Stimulated activated CD8-positive, alpha-beta memory T cell treated with anti-CD3 and anti-CD28 coated beads, Interleukin-12 subunit alpha, Interleukin-12 subunit beta, amount 100 ng/mL, for 24 hours (primary cell): ENCODE measurements at regions not wholly inside any gene's neighbourhood (a gene's known extent, or its start where the extent isn't known, plus 50 kb on each side); places are given as distances from the start of the nearest gene placed in this dataset.

Experiments used
- DNase-seq: peaks from one replicate; pipeline ENCODE4 v3.0.0-alpha.2; 2020; ENCODE audit errors: extremely low read depth

DNA sequence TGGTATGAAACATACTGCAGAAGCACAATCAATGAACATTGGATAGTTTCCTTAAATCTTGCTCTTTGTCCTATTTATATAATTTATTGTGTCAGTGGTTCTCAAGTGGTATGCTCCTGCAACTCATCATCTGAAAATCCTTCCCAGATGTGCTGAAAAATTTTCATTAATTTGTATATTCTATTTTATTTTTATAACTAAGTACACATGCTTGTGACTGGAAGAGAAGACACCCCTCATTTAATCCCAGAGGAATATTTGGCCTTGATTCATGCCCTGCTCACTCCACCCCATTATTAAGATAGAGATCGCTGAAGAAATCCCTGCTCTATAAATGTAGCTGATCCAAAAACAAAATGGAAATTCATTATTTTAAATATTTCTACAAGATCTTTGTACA lies 870.5 kb upstream of the CXADR start:
- DNase-seq, result no peak

DNA sequence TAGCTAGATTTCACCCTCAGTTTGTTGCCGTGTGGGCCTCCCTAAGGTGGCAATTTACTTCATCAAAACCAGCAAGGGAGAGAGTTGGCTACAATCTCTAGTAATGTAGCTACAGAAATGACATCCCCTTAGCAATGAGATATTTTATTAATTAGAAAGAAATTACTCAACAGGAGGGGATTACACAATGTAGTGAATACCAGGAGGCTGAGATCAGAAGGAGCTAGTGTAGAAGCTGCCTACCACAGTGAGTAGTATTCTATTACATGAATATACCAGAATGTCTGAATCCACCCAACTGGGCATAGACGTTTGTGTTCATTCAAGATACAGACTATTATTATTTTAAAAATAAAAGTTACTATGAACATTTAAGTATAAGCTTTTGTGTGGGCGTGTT lies 868.2 kb upstream of the CXADR start:
- no peak for DNase-seq

DNA sequence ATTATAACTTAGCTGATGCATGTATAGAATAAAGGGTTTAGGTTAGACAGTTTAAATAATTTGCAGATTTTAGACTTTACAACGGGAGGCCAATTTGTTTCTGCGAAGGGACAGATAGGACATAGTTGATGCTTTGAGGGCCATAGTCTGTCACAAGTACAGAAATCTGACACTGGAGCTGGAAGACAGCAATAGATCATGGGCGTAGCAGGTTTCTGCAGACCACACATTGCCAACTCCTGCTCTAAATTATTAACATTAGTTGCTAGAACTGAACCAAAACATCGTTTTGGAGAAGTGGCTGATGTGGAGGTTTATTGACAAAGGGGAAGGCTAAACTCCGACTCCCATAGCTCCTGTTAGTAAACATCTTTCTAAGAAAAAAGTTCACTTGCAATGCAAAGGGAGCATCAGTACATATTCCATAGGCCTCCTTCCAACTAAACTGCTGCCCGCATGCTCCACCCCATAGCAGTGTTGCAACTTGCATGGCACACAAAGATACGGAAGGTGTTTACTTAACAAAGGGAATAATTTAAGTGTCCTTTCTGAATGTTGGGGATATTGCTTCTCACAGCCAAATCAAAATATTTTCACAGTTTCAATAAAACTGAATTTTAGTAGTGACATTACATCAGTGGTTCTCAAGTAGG lies 862.0 kb upstream of the CXADR start:
- no peak for DNase-seq

DNA sequence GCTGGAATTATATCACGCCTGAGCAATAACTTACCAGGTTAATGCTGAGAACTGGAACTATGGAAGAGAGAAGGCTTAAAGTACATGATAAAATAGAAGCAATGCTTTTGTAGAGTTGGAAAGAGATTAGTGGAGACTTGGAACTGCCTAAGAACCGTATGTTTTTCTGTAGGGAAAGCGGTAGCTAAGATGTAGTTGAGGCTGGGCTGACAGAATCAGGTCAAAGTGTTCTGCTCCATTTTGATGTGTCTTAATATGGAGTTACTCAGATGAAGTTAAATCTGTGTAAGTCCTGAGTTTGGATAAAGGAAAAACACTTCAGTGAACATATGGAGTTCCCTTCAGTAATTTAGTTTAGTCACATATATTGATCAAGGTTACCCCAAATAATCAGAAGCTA lies 860.9 kb upstream of the CXADR start:
- DNase-seq, result no peak

DNA sequence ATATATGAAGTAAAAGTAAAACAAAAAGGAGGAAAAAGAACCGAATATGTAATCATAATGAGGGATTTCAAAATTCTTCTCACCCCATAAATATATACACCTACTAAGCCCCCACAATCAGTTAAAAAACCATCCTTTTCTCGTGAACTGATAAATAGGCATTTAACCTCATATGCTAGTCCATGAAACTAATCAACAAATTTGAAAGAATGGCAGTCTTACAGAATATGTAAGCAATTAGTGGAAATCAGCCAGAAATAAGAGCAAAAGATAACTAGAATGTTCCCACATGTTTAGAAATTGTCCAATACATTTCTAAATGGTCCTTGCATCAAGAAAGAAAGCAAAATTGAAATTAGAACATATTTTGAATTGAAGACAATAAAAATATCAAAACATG lies 849.4 kb upstream of the CXADR start:
- DNase-seq, result no peak

DNA sequence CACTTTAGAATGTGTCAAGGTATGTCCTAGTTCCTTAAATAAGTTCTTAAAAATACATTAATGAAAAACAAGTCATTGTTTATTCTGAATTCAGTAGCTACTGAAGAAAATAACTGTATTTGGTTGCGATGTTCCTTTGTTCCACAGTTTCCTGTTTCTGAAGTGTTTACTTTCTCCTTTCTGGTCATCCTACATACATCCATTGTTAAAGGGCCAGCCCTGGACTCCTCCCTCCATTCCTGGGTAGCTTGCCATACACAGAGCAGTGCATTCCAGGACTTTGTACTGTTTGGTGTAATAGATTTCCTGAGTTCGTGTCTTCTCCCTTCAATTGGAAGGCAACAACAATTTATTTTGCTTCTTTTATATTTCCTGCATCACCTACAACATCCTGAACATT lies 845.4 kb upstream of the CXADR start:
- no peak for DNase-seq

DNA sequence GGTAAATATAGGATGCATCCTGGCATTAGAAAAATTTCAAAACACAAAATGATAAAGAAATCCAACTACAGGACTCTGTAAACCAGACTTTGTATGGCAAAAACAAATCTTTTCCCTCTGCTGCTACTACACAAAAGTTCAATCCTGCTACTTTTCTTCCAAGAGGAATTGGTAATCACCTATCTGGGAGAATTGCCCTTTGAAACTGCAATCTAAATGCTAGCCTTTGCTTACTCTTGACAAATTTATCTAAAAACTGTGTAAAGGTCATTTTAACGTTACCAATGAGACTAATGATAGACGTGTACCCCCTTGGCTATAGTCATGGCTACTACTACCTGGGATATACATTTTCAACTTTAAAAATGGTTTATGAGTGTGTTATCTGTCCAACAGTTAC lies 837.9 kb upstream of the CXADR start:
- no peak for DNase-seq

DNA sequence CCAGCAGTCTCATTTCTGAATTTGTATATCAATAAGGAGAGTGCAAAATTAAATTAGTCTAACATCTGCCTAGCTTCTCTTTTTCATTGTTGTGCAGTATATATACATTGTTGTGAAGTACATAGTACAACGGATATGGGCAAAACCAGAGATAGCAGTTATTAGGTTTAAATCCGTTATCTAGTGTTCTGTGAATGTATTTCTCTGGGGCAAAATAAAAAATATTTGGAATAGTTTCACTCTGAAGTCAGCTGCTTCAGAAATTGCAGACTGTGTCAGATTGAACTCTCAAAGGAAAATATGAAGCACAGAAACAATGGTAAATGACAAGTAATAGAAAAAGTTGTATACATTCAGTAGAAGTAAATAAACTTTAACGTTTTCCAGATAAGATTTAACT lies 836.5 kb upstream of the CXADR start:
- no peak for DNase-seq

DNA sequence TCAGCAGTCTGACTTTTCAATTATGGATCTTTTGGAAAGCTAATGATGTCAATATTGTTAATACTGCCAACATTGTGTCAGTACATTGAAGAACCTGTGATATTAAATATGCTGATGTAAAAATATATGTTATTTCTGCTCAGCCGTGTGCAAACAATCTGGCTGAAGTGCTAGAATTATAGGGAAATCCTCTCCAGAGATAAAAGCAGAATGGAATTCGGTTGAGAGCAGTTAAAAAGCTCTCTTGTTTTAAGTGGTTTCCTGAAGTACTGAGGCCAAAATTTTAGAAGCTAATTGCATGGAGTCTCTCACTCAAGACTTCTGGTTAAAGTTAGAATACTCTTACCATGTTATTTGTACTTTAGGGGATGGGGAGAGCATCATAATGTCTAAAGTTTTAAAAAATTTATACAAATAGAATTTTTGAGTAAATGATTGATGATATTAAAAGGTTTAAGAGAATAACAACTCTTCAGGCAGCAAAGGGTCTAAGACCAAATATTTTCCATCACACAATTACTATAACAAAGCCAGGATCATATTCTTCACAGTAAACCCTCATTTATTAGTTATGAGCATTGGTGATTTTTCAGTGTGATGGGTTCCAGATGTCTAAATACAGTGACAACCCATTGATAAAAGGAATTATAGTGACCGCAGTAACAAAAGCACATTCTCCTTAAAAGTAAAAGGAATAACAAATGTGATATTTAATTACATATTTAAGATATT lies 834.2 kb upstream of the CXADR start:
- no peak for DNase-seq

DNA sequence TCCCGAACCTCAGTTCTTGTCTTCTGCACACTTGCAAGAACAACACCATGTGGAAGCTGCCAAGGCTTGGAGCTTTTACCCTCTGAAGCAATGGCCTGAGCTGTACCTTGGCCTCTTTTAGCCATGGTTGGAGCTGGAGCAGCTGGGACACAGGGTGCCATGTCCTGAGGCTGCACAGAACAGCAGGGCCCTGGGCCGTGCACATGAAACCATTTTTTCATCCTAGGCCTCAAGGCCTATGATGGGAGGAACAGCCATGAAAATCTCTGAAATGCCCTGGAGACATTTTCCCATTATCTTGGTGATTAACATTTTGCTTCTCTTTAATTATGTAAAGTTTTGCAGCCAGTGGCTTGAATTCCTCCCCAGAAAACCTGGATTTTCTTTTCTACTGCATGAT lies 817.8 kb upstream of the CXADR start:
- DNase-seq, result no peak

DNA sequence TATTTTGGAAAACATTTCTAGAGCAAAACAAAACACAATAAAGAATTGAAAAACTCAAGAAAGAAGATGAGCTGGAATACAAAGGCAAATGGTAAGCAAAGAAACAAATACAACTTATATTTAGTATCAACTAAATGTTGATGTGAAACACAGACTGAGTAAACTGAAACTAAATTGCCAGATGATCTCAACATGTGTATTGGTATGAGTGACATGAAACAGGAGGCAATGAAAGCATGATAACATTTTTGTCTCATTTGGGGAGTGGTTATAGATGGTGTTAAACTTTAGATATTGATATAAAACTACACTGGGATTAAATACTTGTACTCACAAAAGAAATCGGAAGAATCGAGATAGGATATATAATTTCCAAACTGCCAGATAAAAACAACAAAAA lies 805.6 kb upstream of the CXADR start:
- no peak for DNase-seq

DNA sequence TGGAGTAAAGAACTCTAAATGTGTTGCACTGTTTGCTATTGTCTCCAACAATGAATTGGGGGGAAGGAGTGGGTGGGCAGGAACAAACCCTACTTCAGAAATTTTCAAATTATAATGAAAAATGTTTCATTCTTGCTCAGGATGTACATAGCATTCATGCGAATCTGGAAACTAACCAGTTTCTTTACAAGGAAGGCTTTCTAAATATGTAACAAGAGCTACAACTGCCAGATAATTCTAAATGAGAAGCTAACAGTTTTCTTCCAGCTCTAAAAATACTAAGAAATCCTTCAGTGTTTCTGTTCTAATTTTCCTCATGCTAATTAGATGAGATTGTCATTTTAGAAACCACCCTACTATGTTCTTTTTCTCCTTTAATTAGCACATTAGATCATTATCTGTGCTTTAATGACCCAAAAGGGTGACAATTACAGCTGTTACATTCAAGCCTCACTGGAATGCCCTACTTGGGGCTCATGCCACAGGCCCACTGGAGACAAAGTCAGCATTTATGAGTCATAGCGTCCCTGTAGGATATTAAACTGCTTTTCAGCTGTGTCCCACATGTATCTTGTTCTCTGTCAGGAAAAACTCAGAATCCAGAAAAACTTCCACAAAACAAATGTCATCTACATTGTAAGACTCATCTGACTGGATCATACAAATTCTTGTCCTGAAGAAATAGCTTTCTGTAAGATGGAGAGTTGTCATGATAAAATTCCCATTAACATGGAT lies 804.6 kb upstream of the CXADR start:
- no peak for DNase-seq

DNA sequence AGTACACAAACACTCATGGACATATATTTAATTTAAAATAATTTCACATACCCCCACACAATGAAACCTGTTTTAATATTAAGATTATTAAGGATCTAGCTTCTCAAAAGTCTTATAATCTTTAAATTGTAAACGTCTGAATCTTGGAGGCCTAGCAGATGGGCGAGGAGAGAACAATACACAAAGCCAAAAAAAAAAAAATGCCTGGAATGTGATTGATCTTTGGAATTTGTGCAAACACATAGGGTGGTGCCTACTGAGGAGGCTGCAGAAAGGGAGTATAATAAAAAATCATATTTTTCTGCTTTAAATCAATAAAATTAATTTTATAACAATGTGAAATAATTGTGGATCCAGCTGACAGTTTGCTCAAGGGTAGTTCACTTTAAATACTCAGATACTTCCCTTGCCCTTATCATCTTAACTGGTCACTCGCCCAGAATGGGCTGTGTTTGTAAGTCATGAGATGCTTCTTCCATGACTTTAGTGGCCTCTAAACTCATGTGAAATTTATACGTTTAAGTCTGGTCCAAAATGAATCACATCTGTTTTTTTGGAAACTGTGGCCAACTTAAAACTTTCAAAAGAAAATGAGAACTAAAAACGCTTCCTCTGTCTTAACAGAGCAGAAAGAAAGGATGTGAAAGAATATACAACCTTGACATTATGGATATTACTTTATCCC lies 802.8 kb upstream of the CXADR start:
- DNase-seq, result no peak

DNA sequence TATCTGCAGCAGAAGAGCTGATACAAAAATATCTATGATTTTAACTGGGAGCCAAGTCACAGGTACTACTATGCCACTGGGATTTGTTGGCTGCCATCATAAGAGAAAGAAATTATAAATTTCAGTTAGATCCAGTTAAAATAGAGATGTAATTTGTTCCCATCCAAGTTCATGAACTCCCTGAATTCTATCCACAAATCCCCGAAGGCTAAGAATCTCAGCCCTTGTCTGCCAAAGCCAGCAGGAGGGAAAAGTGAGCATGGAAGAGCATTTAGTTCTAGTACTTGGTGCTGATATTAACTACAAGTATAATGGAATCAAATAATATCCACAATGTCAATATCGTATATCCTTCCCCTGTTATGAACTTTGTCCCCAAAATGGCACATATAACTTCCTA lies 801.1 kb upstream of the CXADR start:
- no peak for DNase-seq

DNA sequence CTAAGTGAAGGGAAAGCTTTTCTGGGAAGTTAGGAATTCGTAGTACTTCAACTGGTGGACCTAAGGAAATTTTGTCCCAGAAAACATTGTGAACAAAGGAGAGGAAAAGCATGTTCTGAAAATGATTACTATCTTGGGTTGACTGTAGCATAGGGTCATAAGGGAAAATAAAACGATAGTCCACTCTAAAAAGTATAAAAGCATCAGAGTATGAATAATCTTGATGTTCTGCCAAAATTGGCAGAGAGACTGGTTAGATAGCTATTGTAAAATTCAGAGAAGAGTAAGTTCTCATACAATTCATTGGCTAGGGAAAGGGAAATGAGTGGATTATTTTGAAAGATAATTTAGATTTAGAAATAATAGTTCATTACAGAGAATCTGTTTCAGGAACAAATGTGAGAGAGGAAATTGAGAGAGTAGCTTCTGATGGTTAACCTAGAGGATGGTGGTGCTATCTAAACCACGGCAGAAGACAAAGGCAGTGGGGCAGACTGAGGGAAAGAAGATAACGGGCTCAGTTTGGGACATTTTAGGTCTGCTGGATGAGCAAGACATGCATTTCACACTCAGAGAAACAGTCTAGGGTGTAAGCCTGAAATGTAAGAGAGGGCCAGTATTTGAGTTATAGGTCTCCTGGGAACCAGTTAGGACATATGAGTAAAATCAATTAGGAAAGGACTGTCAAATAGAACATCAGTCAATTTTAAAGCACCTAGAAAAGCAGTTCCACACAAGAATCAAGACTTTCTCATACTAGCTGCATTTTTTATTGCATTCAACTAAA lies 799.3 kb upstream of the CXADR start:
- no peak for DNase-seq

DNA sequence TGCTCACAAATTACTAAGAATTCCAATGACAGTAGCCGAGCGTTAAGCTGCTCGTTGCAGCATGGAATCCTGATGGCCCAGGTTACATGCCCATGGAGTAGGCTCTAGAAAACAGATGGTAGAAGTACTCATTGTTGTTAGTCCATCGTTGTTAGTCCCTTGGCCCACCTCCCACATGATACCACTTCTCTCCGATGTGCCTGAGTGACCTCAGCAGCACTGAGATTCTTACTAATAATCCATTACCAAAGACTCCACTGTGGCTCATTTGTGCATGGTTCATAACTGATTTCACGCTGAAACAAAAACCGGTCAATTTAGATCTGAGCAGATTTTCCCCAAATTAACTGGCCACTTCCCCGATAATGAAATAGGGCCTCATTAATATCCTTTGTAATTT lies 772.3 kb upstream of the CXADR start:
- no peak for DNase-seq

DNA sequence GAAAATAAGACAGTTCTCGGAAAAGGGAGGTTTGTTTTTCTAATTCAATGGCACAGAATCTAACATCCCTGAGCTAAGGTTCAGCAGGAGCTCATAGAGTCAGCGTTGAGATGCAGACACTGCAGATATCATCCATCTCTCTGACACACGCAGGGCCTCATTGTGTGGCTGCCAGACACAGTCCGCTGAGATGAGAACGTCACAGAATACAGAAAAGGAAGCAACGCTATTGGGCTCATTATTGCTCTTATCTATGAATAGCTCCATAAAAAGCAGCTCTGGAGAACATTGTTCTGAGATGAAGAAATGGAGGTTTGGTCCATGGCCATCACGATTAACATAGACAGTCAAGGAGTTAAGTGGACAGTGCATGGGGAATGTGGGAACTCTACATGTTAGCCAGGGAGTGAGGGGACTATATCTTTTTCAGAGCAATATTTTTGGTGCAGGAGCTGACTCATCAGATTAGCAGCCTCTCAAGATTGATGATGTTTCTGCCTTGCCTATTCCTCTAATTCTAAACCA lies 771.6 kb upstream of the CXADR start:
- DNase-seq, result no peak

DNA sequence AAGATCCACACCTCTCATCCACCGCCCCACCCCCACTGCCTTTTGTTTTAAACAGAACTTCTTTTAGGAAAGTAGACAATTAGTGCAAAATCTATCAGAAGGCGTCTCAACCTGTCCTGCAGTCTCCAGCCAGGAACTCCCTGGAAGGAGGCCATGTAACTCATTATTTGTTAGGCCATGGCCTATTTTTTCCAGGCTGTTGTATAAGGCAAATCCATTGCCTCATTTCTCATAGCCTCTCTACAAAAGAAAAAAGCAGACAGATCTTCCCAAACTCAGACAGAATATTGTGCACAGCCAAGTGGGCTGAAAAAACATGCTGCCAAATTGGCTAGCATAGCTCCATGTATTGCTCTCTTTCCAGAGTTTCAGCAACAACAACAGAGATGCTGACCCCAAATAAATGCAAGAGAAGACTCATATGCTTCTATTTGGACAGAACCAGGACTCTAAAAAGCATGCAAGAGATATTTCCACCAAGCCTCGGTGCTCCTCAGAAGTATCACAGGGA lies 770.7 kb upstream of the CXADR start:
- DNase-seq, result no peak

DNA sequence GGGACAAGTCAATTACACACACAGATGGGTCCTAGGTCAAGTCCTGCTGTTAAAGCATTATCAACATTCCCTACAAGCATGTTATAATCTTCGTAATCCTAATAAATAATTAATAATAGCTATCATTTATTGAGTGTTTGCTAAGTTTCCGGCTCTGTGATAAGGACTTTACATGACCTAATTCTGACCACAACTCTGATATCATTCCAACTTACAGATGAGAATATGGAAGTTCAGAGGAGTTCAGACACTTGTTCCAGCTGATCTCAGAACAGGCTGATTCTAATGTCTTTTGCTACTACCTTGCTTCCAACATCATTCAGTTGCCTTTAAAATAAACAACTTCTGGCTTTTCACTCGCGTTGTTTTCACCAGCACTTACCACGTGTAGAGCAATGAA lies 770.1 kb upstream of the CXADR start:
- no peak for DNase-seq

DNA sequence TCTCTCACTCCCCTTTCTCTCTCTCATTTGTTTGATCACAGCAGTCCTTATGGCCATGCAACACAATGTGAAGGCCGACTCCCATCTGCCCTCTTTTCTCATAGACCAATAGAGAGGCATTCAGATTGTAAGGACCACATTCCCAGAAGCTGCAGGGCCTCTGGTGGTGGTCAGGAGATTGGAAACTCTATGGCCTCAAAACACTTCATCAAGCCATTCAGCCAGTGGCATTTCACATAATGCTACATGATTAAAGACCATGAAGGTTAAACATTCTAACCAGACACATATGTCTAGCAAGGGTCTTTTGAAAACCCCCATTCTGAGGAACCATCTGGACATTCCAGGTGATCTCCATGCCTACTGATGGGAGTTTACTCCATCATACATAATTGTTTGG lies 769.5 kb upstream of the CXADR start:
- no peak for DNase-seq

DNA sequence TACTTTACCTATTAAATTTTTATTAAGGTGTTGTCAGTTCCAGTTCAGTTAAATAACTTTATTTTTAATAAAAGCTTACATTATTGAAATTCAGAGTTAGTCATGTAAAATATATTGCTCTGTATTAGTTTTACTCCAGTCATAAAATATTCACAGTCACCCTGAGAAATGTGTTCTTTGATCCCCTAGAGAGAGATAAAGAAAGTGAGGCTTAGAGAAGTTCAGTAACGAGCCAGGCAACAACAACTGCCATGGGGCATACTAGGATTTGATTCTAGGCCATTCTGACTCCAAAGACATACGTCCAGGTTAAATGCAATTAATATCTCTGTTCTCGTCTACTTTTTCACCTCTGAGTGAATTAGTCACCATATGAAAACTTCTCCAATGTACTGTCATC lies 761.9 kb upstream of the CXADR start:
- no peak for DNase-seq
